ENCODE measurements at regions not wholly inside any gene's neighbourhood (a gene's known extent, or its start where the extent isn't known, plus 50 kb on each side); places are given as distances from the start of the nearest gene placed in this dataset.

DNA sequence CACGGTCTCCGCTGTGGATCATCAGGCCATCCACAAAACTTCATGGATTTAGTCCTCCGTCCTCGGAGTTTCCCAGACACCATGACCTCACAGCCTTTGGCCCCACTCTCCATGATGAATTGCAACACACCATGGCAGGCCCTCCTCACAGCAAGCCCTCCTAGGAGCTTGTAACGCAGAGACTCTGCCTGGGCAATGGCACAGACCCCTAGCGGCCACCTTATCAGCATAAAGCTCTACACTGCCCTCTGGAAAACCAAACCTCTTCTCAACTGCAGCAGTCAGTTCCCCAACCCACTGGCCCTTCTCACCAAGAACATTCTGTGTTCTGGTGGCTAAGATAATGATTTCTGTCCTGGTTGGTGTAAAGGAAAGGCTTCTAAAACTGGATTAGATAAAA is 238.4 kb upstream of the USP15 start:
- no peaks in the 10 kb centered on the region for H3K4me1 ChIP-seq
- no peak overlapping the region for H3K27ac ChIP-seq
- no peaks in the 10 kb centered on the region for H3K9me3 ChIP-seq (ENCODE audit: control insufficient read depth, low read length)
- H3K79me2 ChIP-seq: no peaks in the 10 kb centered on the region
- no peak overlapping the region for H2AFZ ChIP-seq
- H3K4me3 ChIP-seq (ENCODE audit: low read depth, low read length): no peak overlapping the region
- H3K36me3 ChIP-seq (ENCODE audit: control insufficient read depth, insufficient read depth, low read length): no peaks in the 10 kb centered on the region
- no peak for TF ChIP-seq CTCF (IDR thresholded peaks at IDR 0.05)
- H3K9ac ChIP-seq: no peak overlapping the region
- no peaks in the 10 kb centered on the region for H3K27me3 ChIP-seq (ENCODE audit: control insufficient read depth, insufficient read depth, low read length)
- H3K4me2 ChIP-seq (ENCODE audit: low read length): no peak overlapping the region

- no peaks in the 10 kb centered on the region for H3K79me2 ChIP-seq
- TF ChIP-seq CTCF (IDR thresholded peaks at IDR 0.05): no peak
- no peaks in the 10 kb centered on the region for H3K36me3 ChIP-seq (ENCODE audit: control insufficient read depth, insufficient read depth, low read length)
- no peak overlapping the region for H3K4me2 ChIP-seq (ENCODE audit: low read length)
- no peak overlapping the region for H3K27ac ChIP-seq
- no peaks in the 10 kb centered on the region for H3K27me3 ChIP-seq (ENCODE audit: control insufficient read depth, insufficient read depth, low read length)
- H2AFZ ChIP-seq: no peak overlapping the region
- no peaks in the 10 kb centered on the region for H3K4me1 ChIP-seq
- H3K9me3 ChIP-seq (ENCODE audit: control insufficient read depth, low read length): no peaks in the 10 kb centered on the region
- H3K9ac ChIP-seq: no peak overlapping the region
- no peak overlapping the region for H3K4me3 ChIP-seq (ENCODE audit: low read depth, low read length)
Observed at GRCh38 chr12:62028536-62028935, 231.7 kb upstream of the USP15 start.

- Histone ChIP-seq H3K27me3 (ENCODE audit: control insufficient read depth, insufficient read depth, low read length) (no peaks in the 10 kb centered on the region), H3K4me1 (no peaks in the 10 kb centered on the region), H3K9me3 (ENCODE audit: control insufficient read depth, low read length) (no peaks in the 10 kb centered on the region), H3K4me2 (ENCODE audit: low read length) (no peak overlapping the region), H3K4me3 (ENCODE audit: low read depth, low read length) (no peak overlapping the region), H3K36me3 (ENCODE audit: control insufficient read depth, insufficient read depth, low read length) (no peaks in the 10 kb centered on the region), H3K9ac (no peak overlapping the region), H3K79me2 (no peaks in the 10 kb centered on the region), H3K27ac (no peak overlapping the region), H2AFZ (no peak overlapping the region)
- TF ChIP-seq CTCF (IDR thresholded peaks at IDR 0.05): no peak
Observed at GRCh38 chr12:62032870-62033269, 227.3 kb upstream of the USP15 start.

- TF ChIP-seq CTCF (IDR thresholded peaks at IDR 0.05): no peak
- H2AFZ ChIP-seq: no peak overlapping the region
- no peaks in the 10 kb centered on the region for H3K36me3 ChIP-seq (ENCODE audit: control insufficient read depth, insufficient read depth, low read length)
- H3K27me3 ChIP-seq (ENCODE audit: control insufficient read depth, insufficient read depth, low read length): no peaks in the 10 kb centered on the region
- H3K27ac ChIP-seq: no peak overlapping the region
- H3K4me1 ChIP-seq: no peaks in the 10 kb centered on the region
- H3K4me3 ChIP-seq (ENCODE audit: low read depth, low read length): no peak overlapping the region
- H3K4me2 ChIP-seq (ENCODE audit: low read length): no peak overlapping the region
- H3K9me3 ChIP-seq (ENCODE audit: control insufficient read depth, low read length): no peaks in the 10 kb centered on the region
- H3K9ac ChIP-seq: no peak overlapping the region
- no peaks in the 10 kb centered on the region for H3K79me2 ChIP-seq
Observed at GRCh38 chr12:62044450-62045135, 215.6 kb upstream of the USP15 start.

GRCh38 chr12:62045211-62045610 is 215.0 kb upstream of the USP15 start:
- Histone ChIP-seq H2AFZ (no peak overlapping the region), H3K9ac (no peak overlapping the region), H3K4me1 (no peaks in the 10 kb centered on the region), H3K27me3 (ENCODE audit: control insufficient read depth, insufficient read depth, low read length) (no peaks in the 10 kb centered on the region), H3K4me2 (ENCODE audit: low read length) (no peak overlapping the region), H3K9me3 (ENCODE audit: control insufficient read depth, low read length) (no peaks in the 10 kb centered on the region), H3K27ac (no peak overlapping the region), H3K36me3 (ENCODE audit: control insufficient read depth, insufficient read depth, low read length) (no peaks in the 10 kb centered on the region), H3K79me2 (no peaks in the 10 kb centered on the region), H3K4me3 (ENCODE audit: low read depth, low read length) (no peak overlapping the region)
- no peak for TF ChIP-seq CTCF (IDR thresholded peaks at IDR 0.05)
